ENCODE measurements at regions not wholly inside any gene's neighbourhood (a gene's known extent, or its start where the extent isn't known, plus 50 kb on each side); places are given as distances from the start of the nearest gene placed in this dataset.

DNA sequence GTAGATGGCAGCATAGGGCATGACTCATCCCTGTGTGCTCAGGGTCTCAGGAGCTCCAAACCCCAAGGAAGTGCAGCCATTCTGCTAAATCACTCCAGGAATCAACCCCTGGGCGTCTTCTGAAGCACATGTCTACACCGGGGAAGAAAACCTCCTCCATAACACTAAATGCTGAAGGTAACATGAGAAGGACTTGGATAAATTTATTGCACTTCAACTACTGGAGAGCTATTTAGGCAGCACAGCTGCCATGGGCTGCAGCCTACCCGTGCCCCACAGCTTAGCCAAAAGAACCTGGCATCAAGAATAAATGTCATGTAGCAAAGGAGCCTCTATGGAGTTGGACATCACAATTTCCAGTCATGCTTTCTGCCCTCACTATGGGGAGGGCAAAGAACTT lies 141.7 kb downstream of the GPCPD1 start:
- Histone ChIP-seq H3K14ac (ENCODE audit: insufficient read depth, low read length) (no peak overlapping the region), H3T11ph (ENCODE audit: low read length) (no peak overlapping the region), H2AK5ac (ENCODE audit: insufficient read length, low read length) (no peak overlapping the region), H2AFZ (ENCODE audit: low read length) (no peak overlapping the region), H3K23me2 (ENCODE audit: insufficient read length, low read depth, low read length, poor library complexity, severe bottlenecking) (no peaks in the 10 kb centered on the region), H3K56ac (ENCODE audit: insufficient read length, low read depth, low read length) (no peak overlapping the region), H4K8ac (replicated peaks; ENCODE audit: insufficient read length, low read depth, low read length) (no peak overlapping the region), H4K20me1 (ENCODE audit: control insufficient read depth, insufficient read depth, insufficient read length) (no peaks in the 10 kb centered on the region), H3K9ac (ENCODE audit: extremely low read depth, insufficient read length, low read length) (no peak overlapping the region), H3K4me2 (ENCODE audit: insufficient read depth, insufficient read length, low read length) (no peak overlapping the region), H2BK5ac (ENCODE audit: insufficient read length, low read length) (no peak overlapping the region), H4K5ac (ENCODE audit: insufficient read length, low read depth, low read length) (no peak overlapping the region), H2BK20ac (ENCODE audit: low read depth, low read length, poor library complexity, severe bottlenecking) (no peak overlapping the region), H2BK15ac (ENCODE audit: low read depth, low read length) (no peak overlapping the region), H3K18ac (ENCODE audit: insufficient read length, low read depth, low read length) (no peak overlapping the region), H3K9me3 (ENCODE audit: control insufficient read depth, low read depth, low read length) (peaks cover 7% of the 10 kb centered on the region), H4K91ac (ENCODE audit: insufficient read length, low read depth, low read length) (no peak overlapping the region), H3K4me1 (ENCODE audit: insufficient read depth, low read length) (no peaks in the 10 kb centered on the region; the same call in 1 of the 2 replicates), H3K23ac (ENCODE audit: insufficient read length, low read depth, low read length) (no peak overlapping the region), H3K27me3 (ENCODE audit: insufficient read depth, low read length) (no peaks in the 10 kb centered on the region), H3K27ac (ENCODE audit: insufficient read length, low read depth, low read length) (no peak overlapping the region), H3K79me1 (ENCODE audit: insufficient read depth, low read depth, low read length, poor library complexity, severe bottlenecking) (no peaks in the 10 kb centered on the region), H3K79me2 (ENCODE audit: insufficient read depth, low read length) (no peaks in the 10 kb centered on the region), H2BK120ac (ENCODE audit: low read depth, low read length, poor library complexity, severe bottlenecking) (no peak overlapping the region), H3K4ac (ENCODE audit: low read depth, low read length) (no peak overlapping the region), H2BK12ac (ENCODE audit: insufficient read length, low read depth, low read length) (no peak overlapping the region)
- no peak for DNase-seq
- H3K4me3 Mint-ChIP-seq = no peak overlapping the region
- no CpG with 5 or more reads among the region's 3 CpGs for WGBS (ENCODE audit: extremely low coverage, insufficient read length, low lambda C conversion rate)
- TF ChIP-seq, protein P1, sequence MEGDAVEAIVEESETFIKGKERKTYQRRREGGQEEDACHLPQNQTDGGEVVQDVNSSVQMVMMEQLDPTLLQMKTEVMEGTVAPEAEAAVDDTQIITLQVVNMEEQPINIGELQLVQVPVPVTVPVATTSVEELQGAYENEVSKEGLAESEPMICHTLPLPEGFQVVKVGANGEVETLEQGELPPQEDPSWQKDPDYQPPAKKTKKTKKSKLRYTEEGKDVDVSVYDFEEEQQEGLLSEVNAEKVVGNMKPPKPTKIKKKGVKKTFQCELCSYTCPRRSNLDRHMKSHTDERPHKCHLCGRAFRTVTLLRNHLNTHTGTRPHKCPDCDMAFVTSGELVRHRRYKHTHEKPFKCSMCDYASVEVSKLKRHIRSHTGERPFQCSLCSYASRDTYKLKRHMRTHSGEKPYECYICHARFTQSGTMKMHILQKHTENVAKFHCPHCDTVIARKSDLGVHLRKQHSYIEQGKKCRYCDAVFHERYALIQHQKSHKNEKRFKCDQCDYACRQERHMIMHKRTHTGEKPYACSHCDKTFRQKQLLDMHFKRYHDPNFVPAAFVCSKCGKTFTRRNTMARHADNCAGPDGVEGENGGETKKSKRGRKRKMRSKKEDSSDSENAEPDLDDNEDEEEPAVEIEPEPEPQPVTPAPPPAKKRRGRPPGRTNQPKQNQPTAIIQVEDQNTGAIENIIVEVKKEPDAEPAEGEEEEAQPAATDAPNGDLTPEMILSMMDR (conservative IDR thresholded peaks at IDR 0.05) = no peak
- 0 out of 2 replicates have a peak, but pooled peaks cover 2% of the 10 kb centered on the region for H3K27me3 Mint-ChIP-seq (ENCODE audit: low read depth)
- H3K4me1 Mint-ChIP-seq = peaks cover 3 to 5% of the 10 kb centered on the region in 2 experiments
- peaks cover 0 to 3% (median 0%) of the 10 kb centered on the region in 3 experiments; a peak in 1 of 7 replicates for H3K36me3 Mint-ChIP-seq (ENCODE audit: insufficient read depth in 1 of 3, low read depth in 3 of 3)
- no peak overlapping the region for H3K27ac Mint-ChIP-seq
- H3K9me3 Mint-ChIP-seq = peaks cover 3 to 4% of the 10 kb centered on the region in 2 experiments; a peak in 3 of 5 replicates

Data from H9 (cell line).